ENCODE measurements at regions not wholly inside any gene's neighbourhood (a gene's known extent, or its start where the extent isn't known, plus 50 kb on each side); places are given as distances from the start of the nearest gene placed in this dataset.

GRCh38 chr2:7625392-7626138, 708.4 kb downstream of the RNF144A start:
- Mint-ChIP-seq H3K27me3 (ENCODE audit: unreplicated experiment) (no peaks in the 10 kb centered on the region), H3K36me3 (ENCODE audit: unreplicated experiment) (no peaks in the 10 kb centered on the region), H3K4me3 (ENCODE audit: unreplicated experiment) (no peak overlapping the region), H3K4me1 (ENCODE audit: unreplicated experiment) (no peaks in the 10 kb centered on the region), H3K9me3 (ENCODE audit: unreplicated experiment) (peaks cover 9% of the 10 kb centered on the region), H3K27ac (ENCODE audit: unreplicated experiment) (no peak overlapping the region)
- DNase-seq (ENCODE audit: extremely low spot score, unreplicated experiment) = no peak
- TF ChIP-seq CTCF (IDR thresholded peaks at IDR 0.05) = no peak

- no peak overlapping the region for H3K27ac Mint-ChIP-seq (ENCODE audit: unreplicated experiment)
- no peaks in the 10 kb centered on the region for H3K36me3 Mint-ChIP-seq (ENCODE audit: unreplicated experiment)
Measured at GRCh38 chr2:7626139-7626537, 708.9 kb downstream of the RNF144A start.

GRCh38 chr2:7627583-7627982, 710.4 kb downstream of the RNF144A start:
- Mint-ChIP-seq H3K9me3 (ENCODE audit: unreplicated experiment) (peaks cover 4% of the 10 kb centered on the region), H3K27me3 (ENCODE audit: unreplicated experiment) (no peaks in the 10 kb centered on the region), H3K27ac (ENCODE audit: unreplicated experiment) (no peak overlapping the region), H3K4me1 (ENCODE audit: unreplicated experiment) (no peaks in the 10 kb centered on the region), H3K36me3 (ENCODE audit: unreplicated experiment) (no peaks in the 10 kb centered on the region), H3K4me3 (ENCODE audit: unreplicated experiment) (no peak overlapping the region)
- TF ChIP-seq CTCF (IDR thresholded peaks at IDR 0.05) = no peak
- no peak for DNase-seq (ENCODE audit: extremely low spot score, unreplicated experiment)

More at GRCh38 chr2:7626139-7626537, 708.9 kb downstream of the RNF144A start:
- no peak for DNase-seq (ENCODE audit: extremely low spot score, unreplicated experiment)
- Mint-ChIP-seq H3K9me3 (ENCODE audit: unreplicated experiment) (peaks cover 9% of the 10 kb centered on the region), H3K4me1 (ENCODE audit: unreplicated experiment) (no peaks in the 10 kb centered on the region), H3K4me3 (ENCODE audit: unreplicated experiment) (no peak overlapping the region), H3K27me3 (ENCODE audit: unreplicated experiment) (no peaks in the 10 kb centered on the region)
- no peak for TF ChIP-seq CTCF (IDR thresholded peaks at IDR 0.05)

- Mint-ChIP-seq H3K36me3 (ENCODE audit: unreplicated experiment) (no peaks in the 10 kb centered on the region), H3K4me1 (ENCODE audit: unreplicated experiment) (no peaks in the 10 kb centered on the region), H3K27me3 (ENCODE audit: unreplicated experiment) (no peaks in the 10 kb centered on the region), H3K9me3 (ENCODE audit: unreplicated experiment) (peaks cover 9% of the 10 kb centered on the region), H3K27ac (ENCODE audit: unreplicated experiment) (no peak overlapping the region), H3K4me3 (ENCODE audit: unreplicated experiment) (no peak overlapping the region)
- no peak for DNase-seq (ENCODE audit: extremely low spot score, unreplicated experiment)
- no peak for TF ChIP-seq CTCF (IDR thresholded peaks at IDR 0.05)
Measured at GRCh38 chr2:7632420-7632819, 715.2 kb downstream of the RNF144A start.

- Mint-ChIP-seq H3K4me1 (ENCODE audit: unreplicated experiment) (no peaks in the 10 kb centered on the region), H3K9me3 (ENCODE audit: unreplicated experiment) (peaks cover 22% of the 10 kb centered on the region), H3K27ac (ENCODE audit: unreplicated experiment) (no peak overlapping the region), H3K4me3 (ENCODE audit: unreplicated experiment) (no peak overlapping the region), H3K36me3 (ENCODE audit: unreplicated experiment) (no peaks in the 10 kb centered on the region), H3K27me3 (ENCODE audit: unreplicated experiment) (no peaks in the 10 kb centered on the region)
- DNase-seq (ENCODE audit: extremely low spot score, unreplicated experiment) = no peak
- TF ChIP-seq CTCF (IDR thresholded peaks at IDR 0.05) = no peak
Measured at GRCh38 chr2:7633566-7634153, 716.4 kb downstream of the RNF144A start.
